Activated CD4-positive, alpha-beta T cell treated with anti-CD3 and anti-CD28 coated beads, Interleukin-2, amount 50 U/mL, for 24 hours (primary cell): ENCODE measurements at regions not wholly inside any gene's neighbourhood (a gene's known extent, or its start where the extent isn't known, plus 50 kb on each side); places are given as distances from the start of the nearest gene placed in this dataset.

Source experiments
- DNase-seq, 2 donors: peaks; one replicate each; pipeline ENCODE4 v3.0.0-alpha.2; 2020; ENCODE audit warnings: low read depth in 1 of 2, low spot score in 1 of 2

- DNase-seq = no peak
Measured at GRCh38 chrX:42624524-42624923, 153.4 kb downstream of the PPP1R2C start.

- DNase-seq = no peak
Measured at GRCh38 chrX:42619068-42619467, 158.9 kb downstream of the PPP1R2C start.

- no peak for DNase-seq
Measured at GRCh38 chrX:42616981-42617380, 161.0 kb downstream of the PPP1R2C start.

GRCh38 chrX:42615161-42615563 is 162.8 kb downstream of the PPP1R2C start:
- DNase-seq = no peak

- no peak for DNase-seq
Measured at GRCh38 chrX:42606591-42606990, 171.4 kb downstream of the PPP1R2C start.

GRCh38 chrX:42604302-42604701 is 173.7 kb downstream of the PPP1R2C start:
- no peak for DNase-seq

- DNase-seq = no peak
Measured at GRCh38 chrX:42603016-42603415, 174.9 kb downstream of the PPP1R2C start.

GRCh38 chrX:42602566-42602965 is 175.4 kb downstream of the PPP1R2C start:
- no peak for DNase-seq

- no peak for DNase-seq
Measured at GRCh38 chrX:42602136-42602535, 175.8 kb downstream of the PPP1R2C start.

- no peak for DNase-seq
Measured at GRCh38 chrX:42597481-42597880, 180.5 kb downstream of the PPP1R2C start.

- DNase-seq = no peak
Measured at GRCh38 chrX:42585842-42586621, 191.9 kb downstream of the PPP1R2C start.

GRCh38 chrX:42577936-42578470 is 200.0 kb downstream of the PPP1R2C start:
- no peak for DNase-seq

GRCh38 chrX:42567268-42567667 is 210.7 kb downstream of the PPP1R2C start:
- DNase-seq = no peak

- no peak for DNase-seq
Measured at GRCh38 chrX:42565739-42566138, 212.2 kb downstream of the PPP1R2C start.

GRCh38 chrX:42546800-42547199 is 231.2 kb downstream of the PPP1R2C start:
- no peak for DNase-seq

GRCh38 chrX:42544883-42545282 is 233.1 kb downstream of the PPP1R2C start:
- no peak for DNase-seq

- DNase-seq = no peak
Measured at GRCh38 chrX:42541554-42541953, 236.4 kb downstream of the PPP1R2C start.

GRCh38 chrX:42540146-42540545 is 237.8 kb downstream of the PPP1R2C start:
- DNase-seq = no peak

- no peak for DNase-seq
Measured at GRCh38 chrX:42538405-42538804, 239.6 kb downstream of the PPP1R2C start.

GRCh38 chrX:42536286-42536685 is 241.7 kb downstream of the PPP1R2C start:
- DNase-seq = no peak

- no peak for DNase-seq
Measured at GRCh38 chrX:42535233-42535632, 242.7 kb downstream of the PPP1R2C start.

- no peak for DNase-seq
Measured at GRCh38 chrX:42533761-42534160, 244.2 kb downstream of the PPP1R2C start.

- DNase-seq = no peak
Measured at GRCh38 chrX:42531441-42531840, 246.5 kb downstream of the PPP1R2C start.
